DOHH2 (cell line): ENCODE measurements at regions not wholly inside any gene's neighbourhood (a gene's known extent, or its start where the extent isn't known, plus 50 kb on each side); places are given as distances from the start of the nearest gene placed in this dataset.

Experiments
- H3F3A ChIP-seq: fragments of 200-600 bp; sonication (generic), shearing (Covaris generic); 2 replicates; pipeline ENCODE4 v1.6.0; 2016; ENCODE audit warnings: antibody characterized with exemption, mild to moderate bottlenecking; ENCODE audit not compliant: control insufficient read depth, insufficient read depth
- H3K27ac ChIP-seq: fragments of 200-600 bp; sonication (generic); 2 replicates; pipeline ENCODE4 v1.5.1; 2014; ENCODE audit warnings: low read depth, mild to moderate bottlenecking, low read length, moderate library complexity
- H3K27me3 ChIP-seq: fragments of 200-600 bp; sonication (generic); 2 replicates; pipeline ENCODE4 v1.6.1; 2014; ENCODE audit warnings: mild to moderate bottlenecking, low read length, mixed read lengths; ENCODE audit not compliant: control insufficient read depth
- H3K36me3 ChIP-seq: fragments of 200-600 bp; sonication (generic); 2 replicates; pipeline ENCODE4 v1.6.1; 2014; ENCODE audit warnings: mild to moderate bottlenecking, low read length, moderate library complexity, mixed read lengths; ENCODE audit not compliant: control insufficient read depth
- H3K4me1 ChIP-seq: fragments of 200-600 bp; sonication (generic); 2 replicates; pipeline ENCODE4 v1.6.1; 2014; ENCODE audit warnings: mild to moderate bottlenecking, low read length, mixed read lengths; ENCODE audit not compliant: control insufficient read depth
- H3K4me2 ChIP-seq: fragments of 200-600 bp; sonication (generic); 2 replicates; pipeline ENCODE4 v1.6.0; 2014; ENCODE audit warnings: mild to moderate bottlenecking, low read length, moderate library complexity
- H3K4me3 ChIP-seq: fragments of 200-600 bp; sonication (generic); 2 replicates; pipeline ENCODE4 v1.5.1; 2014; ENCODE audit warnings: mild to moderate bottlenecking, low read length, mixed read lengths
- H3K79me2 ChIP-seq: fragments of 200-600 bp; sonication (generic); 2 replicates; pipeline ENCODE4 v1.6.1; 2014; ENCODE audit warnings: mild to moderate bottlenecking, low read length, mixed read lengths; ENCODE audit not compliant: control insufficient read depth
- H3K9me2 ChIP-seq: fragments of 200-600 bp; sonication (generic); replicated peaks from 2 replicates; pipeline ENCODE4 v1.6.1; 2014; ENCODE audit warnings: mild to moderate bottlenecking, low read length, mixed read lengths; ENCODE audit not compliant: control insufficient read depth
- H3K9me3 ChIP-seq: fragments of 200-600 bp; sonication (generic); 2 replicates; pipeline ENCODE4 v1.6.1; 2014; ENCODE audit warnings: antibody characterized with exemption, low read length, mixed read lengths; ENCODE audit not compliant: control insufficient read depth, insufficient read depth
- H4K20me1 ChIP-seq: fragments of 200-600 bp; sonication (generic); 2 replicates; pipeline ENCODE4 v1.6.0; 2014; ENCODE audit warnings: low read depth, mild to moderate bottlenecking, antibody characterized with exemption, low read length, moderate library complexity; ENCODE audit not compliant: control insufficient read depth, insufficient read depth
- EZH2phosphoT487 ChIP-seq: fragments of 200-600 bp; sonication (generic); IDR thresholded peaks from 2 replicates; pipeline ENCODE4 v1.6.1; 2017; ENCODE audit warnings: borderline replicate concordance, mild to moderate bottlenecking, antibody characterized with exemption, low read length, moderate library complexity, mixed read lengths
- TF ChIP-seq, protein P1 (sequence below): fragments of 200-600 bp; sonication (generic); IDR thresholded peaks from one replicate; pipeline ENCODE4 v1.5.1; 2014; ENCODE audit warnings: antibody characterized with exemption, mild to moderate bottlenecking, low read depth, low read length; ENCODE audit not compliant: poor library complexity, severe bottlenecking

DNA sequence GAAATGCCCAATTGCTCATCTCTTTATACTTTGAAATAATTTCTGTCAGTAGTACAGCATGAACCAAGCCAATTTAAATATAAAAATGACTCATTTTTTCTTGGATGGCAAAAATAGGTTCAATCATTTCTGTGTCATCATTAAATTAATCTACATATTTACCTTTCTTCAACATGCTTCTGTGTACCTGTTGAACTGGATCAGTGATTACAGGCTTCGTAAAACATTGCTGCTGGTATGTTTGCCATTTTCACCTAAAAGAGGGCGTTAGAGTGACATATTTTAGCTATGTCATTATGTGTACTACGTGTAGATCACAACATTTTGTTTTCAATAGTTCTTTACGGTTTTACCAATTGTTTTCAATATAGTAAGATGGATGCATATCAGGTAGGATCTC lies 340.5 kb upstream of the MAOA start:
- no peak for TF ChIP-seq EZH2phosphoT487
- Histone ChIP-seq H3K9me3 (no peaks in the 10 kb centered on the region), H3K27ac (no peak overlapping the region), H3K36me3 (no peaks in the 10 kb centered on the region), H3K27me3 (no peaks in the 10 kb centered on the region), H4K20me1 (no peaks in the 10 kb centered on the region), H3K4me1 (no peaks in the 10 kb centered on the region), H3F3A (no peaks in the 10 kb centered on the region), H3K4me3 (no peak overlapping the region), H3K79me2 (no peaks in the 10 kb centered on the region), H3K9me2 (no peaks in the 10 kb centered on the region), H3K4me2 (no peak overlapping the region)

DNA sequence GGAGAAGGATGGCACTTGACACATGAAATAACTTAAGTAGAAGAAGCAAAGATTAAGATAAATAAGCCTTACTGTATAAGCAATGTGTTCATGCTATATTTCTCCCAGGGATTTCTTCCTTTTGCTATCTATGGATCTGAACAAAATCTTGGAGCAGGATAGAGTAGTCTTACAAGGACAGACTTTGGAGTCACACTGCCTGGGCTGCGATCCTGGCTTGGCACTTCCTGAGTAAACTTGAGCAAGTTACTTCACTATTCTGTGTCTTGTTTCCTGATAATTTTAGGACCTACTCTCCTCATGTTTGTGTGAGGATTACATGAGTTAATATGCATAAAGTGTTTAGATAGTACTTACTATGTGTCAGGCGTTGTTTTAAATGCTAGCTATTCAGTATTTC lies 340.0 kb upstream of the MAOA start:
- H3K79me2 ChIP-seq, result no peaks in the 10 kb centered on the region
- no peaks in the 10 kb centered on the region for H4K20me1 ChIP-seq
- H3F3A ChIP-seq, result no peaks in the 10 kb centered on the region
- no peak overlapping the region for H3K27ac ChIP-seq
- H3K9me2 ChIP-seq, result no peaks in the 10 kb centered on the region
- H3K27me3 ChIP-seq, result no peaks in the 10 kb centered on the region
- H3K4me3 ChIP-seq, result no peak overlapping the region
- H3K4me1 ChIP-seq, result no peaks in the 10 kb centered on the region
- no peaks in the 10 kb centered on the region for H3K9me3 ChIP-seq
- H3K4me2 ChIP-seq, result no peak overlapping the region
- H3K36me3 ChIP-seq, result no peaks in the 10 kb centered on the region
- TF ChIP-seq EZH2phosphoT487, result no peak
- TF ChIP-seq, protein P1, sequence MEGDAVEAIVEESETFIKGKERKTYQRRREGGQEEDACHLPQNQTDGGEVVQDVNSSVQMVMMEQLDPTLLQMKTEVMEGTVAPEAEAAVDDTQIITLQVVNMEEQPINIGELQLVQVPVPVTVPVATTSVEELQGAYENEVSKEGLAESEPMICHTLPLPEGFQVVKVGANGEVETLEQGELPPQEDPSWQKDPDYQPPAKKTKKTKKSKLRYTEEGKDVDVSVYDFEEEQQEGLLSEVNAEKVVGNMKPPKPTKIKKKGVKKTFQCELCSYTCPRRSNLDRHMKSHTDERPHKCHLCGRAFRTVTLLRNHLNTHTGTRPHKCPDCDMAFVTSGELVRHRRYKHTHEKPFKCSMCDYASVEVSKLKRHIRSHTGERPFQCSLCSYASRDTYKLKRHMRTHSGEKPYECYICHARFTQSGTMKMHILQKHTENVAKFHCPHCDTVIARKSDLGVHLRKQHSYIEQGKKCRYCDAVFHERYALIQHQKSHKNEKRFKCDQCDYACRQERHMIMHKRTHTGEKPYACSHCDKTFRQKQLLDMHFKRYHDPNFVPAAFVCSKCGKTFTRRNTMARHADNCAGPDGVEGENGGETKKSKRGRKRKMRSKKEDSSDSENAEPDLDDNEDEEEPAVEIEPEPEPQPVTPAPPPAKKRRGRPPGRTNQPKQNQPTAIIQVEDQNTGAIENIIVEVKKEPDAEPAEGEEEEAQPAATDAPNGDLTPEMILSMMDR, result no peak

DNA sequence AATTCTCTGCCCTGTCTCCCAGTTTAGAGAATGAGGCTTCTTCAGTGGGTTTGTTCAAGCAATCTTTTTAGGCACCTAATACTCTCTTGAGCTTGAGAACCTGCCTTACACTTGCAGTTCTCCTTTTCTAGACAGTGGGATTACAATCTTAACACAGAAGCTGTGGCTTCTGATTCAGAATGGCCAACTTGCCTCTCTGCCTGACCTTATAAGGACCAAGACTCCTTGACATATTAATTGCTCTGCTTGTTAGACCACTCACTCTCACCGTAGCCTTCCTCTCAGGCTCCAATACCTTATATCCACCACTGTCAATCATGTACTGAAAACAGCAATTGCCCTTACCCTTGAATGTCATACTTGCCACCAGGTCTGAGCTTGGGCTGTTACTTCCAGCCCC lies 338.7 kb upstream of the MAOA start:
- Histone ChIP-seq H3K4me3 (no peak overlapping the region), H3K4me2 (no peak overlapping the region), H3K9me3 (no peaks in the 10 kb centered on the region), H3K9me2 (no peaks in the 10 kb centered on the region), H4K20me1 (no peaks in the 10 kb centered on the region), H3K27ac (no peak overlapping the region), H3K27me3 (no peaks in the 10 kb centered on the region), H3K36me3 (no peaks in the 10 kb centered on the region), H3F3A (no peaks in the 10 kb centered on the region), H3K79me2 (no peaks in the 10 kb centered on the region), H3K4me1 (no peaks in the 10 kb centered on the region)
- TF ChIP-seq EZH2phosphoT487, result no peak
- TF ChIP-seq, protein P1, result no peak

DNA sequence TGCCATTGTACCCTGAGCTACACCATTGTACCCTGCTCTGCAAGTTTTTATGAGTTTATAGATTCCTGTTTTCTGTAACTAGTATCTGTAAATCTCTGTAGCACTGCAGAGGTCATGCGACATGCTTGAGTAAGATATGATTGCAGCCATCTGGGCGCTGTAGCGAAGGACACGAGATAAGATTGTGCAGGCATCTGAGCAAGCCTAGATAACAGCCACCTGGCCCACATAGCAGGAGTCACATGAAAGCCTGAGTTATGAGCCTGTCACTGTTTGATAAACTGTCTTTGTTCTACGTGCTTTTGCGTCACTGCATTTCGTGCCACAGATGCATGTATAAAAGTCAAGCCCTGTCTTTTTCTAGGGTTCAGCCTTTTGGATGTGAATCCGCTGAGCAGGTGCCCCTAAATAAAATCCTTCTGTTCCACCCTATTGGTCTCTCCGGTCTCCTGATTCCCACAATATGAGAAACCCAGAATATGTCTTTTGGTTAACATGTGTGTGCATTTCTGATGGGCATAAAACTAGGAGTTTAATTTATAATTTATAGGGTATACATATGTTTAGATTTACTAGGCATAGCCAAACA lies 327.6 kb upstream of the MAOA start:
- Histone ChIP-seq H3K79me2 (no peaks in the 10 kb centered on the region), H4K20me1 (no peaks in the 10 kb centered on the region), H3K27ac (no peak overlapping the region), H3F3A (no peaks in the 10 kb centered on the region), H3K9me2 (no peaks in the 10 kb centered on the region), H3K4me2 (no peak overlapping the region), H3K4me1 (no peaks in the 10 kb centered on the region), H3K9me3 (peaks cover 3% of the 10 kb centered on the region; the same call in 1 of the 2 replicates), H3K36me3 (no peaks in the 10 kb centered on the region), H3K4me3 (no peak overlapping the region), H3K27me3 (no peaks in the 10 kb centered on the region)
- TF ChIP-seq, protein P1, result no peak
- no peak for TF ChIP-seq EZH2phosphoT487
